Spleen (tissue), 11 donors: ENCODE measurements at regions not wholly inside any gene's neighbourhood (a gene's known extent, or its start where the extent isn't known, plus 50 kb on each side); places are given as distances from the start of the nearest gene placed in this dataset.

Experiments used
- DNase-seq: peaks from one replicate; pipeline ENCODE4 v3.0.0-alpha.2; 2020
- H3K27ac ChIP-seq, 8 donors: fragments of 200-600 bp; sonication (generic) in 7 of 8; 1 replicate in 4 of 8; 2 replicates in 4 of 8; pipeline versions ENCODE4 v1.5.0 to v1.8.0; 2016 to 2021; ENCODE audit warnings: inconsistent platforms in 4 of 8, mild to moderate bottlenecking in 4 of 8, moderate library complexity in 1 of 8
- H3K27me3 ChIP-seq, 7 donors: fragments of 200-600 bp; sonication (generic) in 6 of 7; replicated peaks in 1 of 7; 1 replicate in 4 of 7; 2 replicates in 3 of 7; pipeline versions ENCODE4 v1.5.0 to v1.8.0; 2016 to 2021; ENCODE audit warnings: inconsistent platforms in 3 of 7, mild to moderate bottlenecking in 1 of 7
- H3K36me3 ChIP-seq, 6 donors: fragments of 200-600 bp; sonication (generic) in 5 of 6; 1 replicate in 4 of 6; 2 replicates in 2 of 6; pipeline versions ENCODE4 v1.5.0 to v1.8.0; 2016 to 2021; ENCODE audit warnings: inconsistent platforms in 2 of 6
- H3K4me1 ChIP-seq, 6 donors: fragments of 200-600 bp; sonication (generic) in 5 of 6; 1 replicate in 3 of 6; 2 replicates in 3 of 6; pipeline versions ENCODE4 v1.5.0 to v1.8.0; 2016 to 2021; ENCODE audit warnings: inconsistent platforms in 3 of 6
- H3K4me3 ChIP-seq, 8 donors: fragments of 200-600 bp; sonication (generic) in 7 of 8; 1 replicate in 4 of 8; 2 replicates in 4 of 8; pipeline versions ENCODE4 v1.5.0 to v1.8.0; 2016 to 2021; ENCODE audit warnings: inconsistent platforms in 4 of 8, mild to moderate bottlenecking in 4 of 8, moderate library complexity in 2 of 8
- H3K9me3 ChIP-seq, 8 donors: fragments of 200-600 bp; sonication (generic) in 7 of 8; 1 replicate in 4 of 8; 2 replicates in 4 of 8; pipeline versions ENCODE4 v1.5.0 to v1.8.0; 2016 to 2021; ENCODE audit warnings: inconsistent platforms in 4 of 8
- CTCF ChIP-seq, 11 experiments: fragments of 200-600 bp in 7 of 11; fragments of 450-650 bp in 4 of 11; sonication (generic) in 4 of 11; IDR thresholded peaks in 8 of 11; conservative IDR thresholded peaks in 3 of 11; 1 replicate in 7 of 11; 2 replicates in 4 of 11; pipeline versions ENCODE4 v1.4.0 to v1.8.0; 2016 to 2021; ENCODE audit warnings: antibody characterized with exemption in 11 of 11, inconsistent platforms in 4 of 11, mild to moderate bottlenecking in 1 of 11
- POLR2A ChIP-seq, 3 donors: fragments of 450-650 bp; IDR thresholded peaks; one replicate each; pipeline ENCODE4 v1.5.1; 2017; ENCODE audit warnings: antibody characterized with exemption in 3 of 3, mild to moderate bottlenecking in 1 of 3
- POLR2AphosphoS5 ChIP-seq, 3 donors: sonication (generic); formaldehyde crosslinking; IDR thresholded peaks; one replicate each; pipeline ENCODE4 v1.5.1; 2017; ENCODE audit warnings: antibody characterized with exemption in 3 of 3
- WGBS, 5 donors: extraction: QIAGEN DNeasy Blood & Tissue Kit in 3 of 5; methylation state at CpG; one replicate each; pipeline versions ENCODE4 v1.1.5 to v1.1.7; 2013 to 2018; 5-methylcytosine and 5-hydroxymethylcytosine counted together
- intact Hi-C: fragments of 100-400 bp; cut with DNase I; formaldehyde crosslinking; loops from one replicate; pipeline ENCODE4 v1.15.0; 2023; ENCODE audit warnings: low total_unique reads
- donor health status: healthy with polysubstance abuse.
- donor health status: DM: no; HTN: no; CAD: no; lungs with moderate emphysema.
- donor health status: DM: no; HTN: no; CAD: no.
- donor health status: Bipolar disorder and iron deficiency.
- donor health status: healthy.
- donor health status: DM: no; HTN: no; CAD: no.
- donor health status: DM: yes; HTN: yes; CAD: no.

GRCh38 chr2:138841459-138841858 is 61.3 kb upstream of the NXPH2 start:
- WGBS, 5 donors, result 84 to 95% (median 94%) methylated on average over 3 of the region's 3 CpGs
- no peaks in the 10 kb centered on the region for H3K9me3 ChIP-seq
- intact Hi-C loops, result no loop called here
- H3K27me3 ChIP-seq, result no peaks in the 10 kb centered on the region
- H3K4me3 ChIP-seq, result no peak overlapping the region
- DNase-seq, result no peak
- H3K36me3 ChIP-seq, result no peaks in the 10 kb centered on the region
- TF ChIP-seq POLR2AphosphoS5 (IDR thresholded peaks at IDR 0.05) (no peak), POLR2A (IDR thresholded peaks at IDR 0.05) (no peak), CTCF (IDR thresholded peaks at IDR 0.05 in 8 of 11, conservative IDR thresholded peaks at IDR 0.05 in 3 of 11) (no peak)
- H3K27ac ChIP-seq, result no peak overlapping the region
- no peaks in the 10 kb centered on the region for H3K4me1 ChIP-seq

- Histone ChIP-seq H3K4me1 (no peaks in the 10 kb centered on the region), H3K27ac (no peak overlapping the region), H3K9me3 (no peaks in the 10 kb centered on the region), H3K36me3 (no peaks in the 10 kb centered on the region), H3K4me3 (no peak overlapping the region), H3K27me3 (no peaks in the 10 kb centered on the region)
- TF ChIP-seq CTCF (IDR thresholded peaks at IDR 0.05 in 8 of 11, conservative IDR thresholded peaks at IDR 0.05 in 3 of 11), result no peak
- no peak for TF ChIP-seq POLR2A (IDR thresholded peaks at IDR 0.05)
- DNase-seq, result no peak
- WGBS, 5 donors, result 32 to 45% (median 39%) methylated on average over 6 of the region's 6 CpGs
- intact Hi-C loops, result no loop called here
These were observed 58.8 kb upstream of the NXPH2 start for GRCh38 chr2:138838851-138839620.

GRCh38 chr2:138831691-138832090 is 51.5 kb upstream of the NXPH2 start:
- 79 to 91% (median 84%) methylated on average over 1 of the region's 1 CpG for WGBS, 5 donors
- intact Hi-C loops, result no loop called here
- DNase-seq, result no peak
- H3K4me3 ChIP-seq, result no peak overlapping the region
- no peak overlapping the region for H3K27ac ChIP-seq
- H3K36me3 ChIP-seq, result no peaks in the 10 kb centered on the region
- H3K27me3 ChIP-seq, result no peaks in the 10 kb centered on the region
- TF ChIP-seq POLR2AphosphoS5 (IDR thresholded peaks at IDR 0.05) (no peak), POLR2A (IDR thresholded peaks at IDR 0.05) (no peak), CTCF (IDR thresholded peaks at IDR 0.05 in 8 of 11, conservative IDR thresholded peaks at IDR 0.05 in 3 of 11) (no peak)
- H3K9me3 ChIP-seq, result no peaks in the 10 kb centered on the region
- H3K4me1 ChIP-seq, result no peaks in the 10 kb centered on the region

- H3K4me1 ChIP-seq, result no peaks in the 10 kb centered on the region
These were observed 51.0 kb upstream of the NXPH2 start for GRCh38 chr2:138831154-138831553.

More at GRCh38 chr2:138831154-138831553, 51.0 kb upstream of the NXPH2 start:
- TF ChIP-seq POLR2A (IDR thresholded peaks at IDR 0.05) (no peak), POLR2AphosphoS5 (IDR thresholded peaks at IDR 0.05) (no peak), CTCF (IDR thresholded peaks at IDR 0.05 in 8 of 11, conservative IDR thresholded peaks at IDR 0.05 in 3 of 11) (no peak)
- no peak for DNase-seq
- Histone ChIP-seq H3K36me3 (no peaks in the 10 kb centered on the region), H3K27me3 (no peaks in the 10 kb centered on the region), H3K4me3 (no peak overlapping the region), H3K9me3 (no peaks in the 10 kb centered on the region), H3K27ac (no peak overlapping the region)
- 64 to 78% (median 70%) methylated on average over 2 of the region's 2 CpGs for WGBS, 5 donors
- intact Hi-C loops, result no loop called here
